Cardiac fibroblast (primary cell): ENCODE measurements at regions not wholly inside any gene's neighbourhood (a gene's known extent, or its start where the extent isn't known, plus 50 kb on each side); places are given as distances from the start of the nearest gene placed in this dataset.

Experiments used
- DNase-seq, 2 donors: peaks; one replicate each; pipeline versions ENCODE4 v3.0.0 to v3.0.0-alpha.2; 2010; ENCODE audit warnings: low read depth in 2 of 2
- H3K4me3 ChIP-seq, 2 donors: replicated peaks in 1 of 2; 1 replicate in 1 of 2; 2 replicates in 1 of 2; pipeline ENCODE4 v1.5.1; 2011; ENCODE audit warnings: low read depth in 2 of 2, low read length in 2 of 2, mild to moderate bottlenecking in 2 of 2, moderate library complexity in 1 of 2
- CTCF ChIP-seq: IDR thresholded peaks from one replicate; pipeline ENCODE4 v1.5.1; 2011; ENCODE audit warnings: low read depth, mild to moderate bottlenecking, low read length, inconsistent platforms

- H3K4me3 ChIP-seq, result no peak overlapping the region
- DNase-seq, result no peak
- no peak for TF ChIP-seq CTCF
Measured at GRCh38 chr5:113974976-113975375, 386.9 kb upstream of the KCNN2 start.

- DNase-seq, result no peak
- no peak overlapping the region for H3K4me3 ChIP-seq
- TF ChIP-seq CTCF, result no peak
Measured at GRCh38 chr5:113984928-113985327, 376.9 kb upstream of the KCNN2 start.

- no peak for DNase-seq
- no peak overlapping the region for H3K4me3 ChIP-seq
- TF ChIP-seq CTCF, result no peak
Measured at GRCh38 chr5:113985505-113985904, 376.4 kb upstream of the KCNN2 start.

- no peak for DNase-seq
- H3K4me3 ChIP-seq, result no peak overlapping the region
- no peak for TF ChIP-seq CTCF
Measured at GRCh38 chr5:113989278-113989912, 372.5 kb upstream of the KCNN2 start.

GRCh38 chr5:113989913-113990305 is 372.0 kb upstream of the KCNN2 start:
- no peak for DNase-seq
- no peak overlapping the region for H3K4me3 ChIP-seq
- TF ChIP-seq CTCF, result no peak

GRCh38 chr5:114001076-114001475 is 360.8 kb upstream of the KCNN2 start:
- TF ChIP-seq CTCF, result no peak
- H3K4me3 ChIP-seq, result no peak overlapping the region
- no peak for DNase-seq

GRCh38 chr5:114006582-114006981 is 355.3 kb upstream of the KCNN2 start:
- no peak for DNase-seq
- no peak overlapping the region for H3K4me3 ChIP-seq
- no peak for TF ChIP-seq CTCF
